SU-DHL-6 (cell line): ENCODE measurements at regions not wholly inside any gene's neighbourhood (a gene's known extent, or its start where the extent isn't known, plus 50 kb on each side); places are given as distances from the start of the nearest gene placed in this dataset.
"Not testable (repeated sequence)": the region's sequence is repeated elsewhere in the genome, so short reads cannot be mapped to it uniquely, and the experiment has no call there.

Experiments used
- H2AFZ ChIP-seq: fragments of 200-600 bp; sonication (generic); 2 replicates; pipeline ENCODE4 v1.6.1; 2014; ENCODE audit warnings: low read depth, mild to moderate bottlenecking, moderate library complexity, mixed read lengths, antibody characterized with exemption, low read length; ENCODE audit not compliant: severe bottlenecking
- H3F3A ChIP-seq: fragments of 200-600 bp; shearing (Covaris generic); 2 replicates; pipeline ENCODE4 v1.6.0; 2016; ENCODE audit warnings: antibody characterized with exemption, mild to moderate bottlenecking; ENCODE audit not compliant: insufficient read depth
- H3K27ac ChIP-seq: fragments of 200-600 bp; sonication (generic); 2 replicates; pipeline ENCODE4 v1.5.1; 2016; ENCODE audit warnings: low read depth, mild to moderate bottlenecking, low read length, moderate library complexity, mixed read lengths
- H3K27me3 ChIP-seq: fragments of 200-600 bp; sonication (generic), shearing (Covaris generic); 2 replicates; pipeline ENCODE4 v1.6.0; 2014; ENCODE audit warnings: mild to moderate bottlenecking, low read length
- H3K36me3 ChIP-seq: fragments of 200-600 bp; sonication (generic); 2 replicates; pipeline ENCODE4 v1.6.1; 2014; ENCODE audit warnings: mild to moderate bottlenecking, low read length, mixed read lengths
- H3K4me2 ChIP-seq: fragments of 300-600, 200-600 bp; shearing (Covaris generic), sonication (generic); 2 replicates; pipeline ENCODE4 v1.6.0; 2014; ENCODE audit warnings: low read length, low read depth, mild to moderate bottlenecking; ENCODE audit not compliant: poor library complexity, severe bottlenecking
- H3K4me3 ChIP-seq: fragments of 200-600 bp; sonication (generic); 2 replicates; pipeline ENCODE4 v1.5.1; 2014; ENCODE audit warnings: antibody characterized with exemption, low read length, mild to moderate bottlenecking, mixed read lengths; ENCODE audit not compliant: insufficient read depth, poor library complexity, severe bottlenecking
- H3K79me2 ChIP-seq: fragments of 200-600 bp; sonication (generic); 2 replicates; pipeline ENCODE4 v1.6.1; 2014; ENCODE audit warnings: mild to moderate bottlenecking, low read length, moderate library complexity; ENCODE audit not compliant: insufficient read depth
- H3K9ac ChIP-seq: fragments of 200-600 bp; sonication (generic); 2 replicates; pipeline ENCODE4 v1.7.0; 2014; ENCODE audit warnings: mild to moderate bottlenecking, low read length
- H3K9me2 ChIP-seq: fragments of 200-600 bp; sonication (generic); replicated peaks from 2 replicates; pipeline ENCODE4 v1.6.1; 2014; ENCODE audit warnings: low read length; ENCODE audit not compliant: insufficient read depth
- H3K9me3 ChIP-seq: fragments of 200-600 bp; sonication (generic); 2 replicates; pipeline ENCODE4 v1.6.1; 2014; ENCODE audit warnings: low read length, mixed read lengths; ENCODE audit not compliant: insufficient read depth
- H4K20me1 ChIP-seq: fragments of 200-600 bp; sonication (generic); 2 replicates; pipeline ENCODE4 v1.6.1; 2014; ENCODE audit warnings: low read depth, mild to moderate bottlenecking, antibody characterized with exemption, low read length, moderate library complexity, mixed read lengths

GRCh38 chr2:87518547-87518946 is 229.3 kb upstream of the PLGLB2 start:
- not testable (repeated sequence) for H3K79me2 ChIP-seq, H3K27me3 ChIP-seq, H2AFZ ChIP-seq, H3K9me2 ChIP-seq, H4K20me1 ChIP-seq, H3K36me3 ChIP-seq, H3K4me3 ChIP-seq, H3K9me3 ChIP-seq
- peak overlapping the region; percentile 48 for H3K4me2 ChIP-seq
- H3K9ac ChIP-seq, result peak overlapping the region; percentile 59
- peaks cover 12% of the 10 kb centered on the region for H3F3A ChIP-seq
- H3K27ac ChIP-seq, result peak overlapping the region; percentile 95

GRCh38 chr2:87519158-87520011 is 228.5 kb upstream of the PLGLB2 start:
- H3K4me3 ChIP-seq, H3K36me3 ChIP-seq, H2AFZ ChIP-seq, H4K20me1 ChIP-seq, H3K27me3 ChIP-seq, H3K79me2 ChIP-seq, H3K9me2 ChIP-seq, H3K9me3 ChIP-seq: not testable (repeated sequence)
- Histone ChIP-seq H3F3A (peaks cover 12% of the 10 kb centered on the region), H3K9ac (peak overlapping the region; percentile 32; the same call in 1 of the 2 replicates), H3K4me2 (peak overlapping the region; percentile 37), H3K27ac (peak overlapping the region; percentile 83)

DNA sequence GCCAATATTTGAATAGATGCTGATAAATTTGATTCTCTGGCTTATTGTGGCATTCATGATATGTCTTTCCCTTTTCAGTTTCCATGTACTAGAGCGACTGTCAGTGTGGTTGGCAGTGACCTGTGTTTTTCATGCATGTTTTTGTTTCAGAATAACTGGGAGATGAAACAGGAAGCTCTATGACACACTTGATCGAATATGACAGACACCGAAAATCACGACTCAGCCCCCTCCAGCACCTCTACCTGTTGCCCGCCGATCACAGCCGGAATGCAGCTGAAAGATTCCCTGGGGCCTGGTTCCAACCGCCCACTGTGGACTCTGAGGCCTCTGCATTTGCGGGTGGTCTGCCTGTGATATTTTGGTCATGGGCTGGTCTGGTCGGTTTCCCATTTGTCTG is 226.8 kb upstream of the PLGLB2 start:
- Histone ChIP-seq H3K27ac (peak overlapping the region; percentile 78), H3K4me2 (peak overlapping the region; percentile 42), H3F3A (peaks cover 12% of the 10 kb centered on the region), H3K9ac (peak overlapping the region; percentile 50)
- not testable (repeated sequence) for H4K20me1 ChIP-seq, H3K36me3 ChIP-seq, H3K4me3 ChIP-seq, H3K9me2 ChIP-seq, H3K79me2 ChIP-seq, H3K27me3 ChIP-seq, H3K9me3 ChIP-seq, H2AFZ ChIP-seq

GRCh38 chr2:87521489-87521888 is 226.4 kb upstream of the PLGLB2 start:
- Histone ChIP-seq H3F3A (peaks cover 12% of the 10 kb centered on the region), H3K4me2 (peak overlapping the region; percentile 42), H3K9ac (peak overlapping the region; percentile 50), H3K27ac (peak overlapping the region; percentile 78)
- not testable (repeated sequence) for H4K20me1 ChIP-seq, H3K9me3 ChIP-seq, H3K36me3 ChIP-seq, H3K27me3 ChIP-seq, H3K79me2 ChIP-seq, H3K9me2 ChIP-seq, H2AFZ ChIP-seq, H3K4me3 ChIP-seq

GRCh38 chr2:87524619-87525188 is 223.2 kb upstream of the PLGLB2 start:
- not testable (repeated sequence) for H3K9me2 ChIP-seq, H2AFZ ChIP-seq, H3K4me2 ChIP-seq, H3K79me2 ChIP-seq, H3K36me3 ChIP-seq, H3K27me3 ChIP-seq, H3F3A ChIP-seq, H3K4me3 ChIP-seq, H3K9ac ChIP-seq, H3K9me3 ChIP-seq, H3K27ac ChIP-seq, H4K20me1 ChIP-seq

GRCh38 chr2:87525497-87525991 is 222.3 kb upstream of the PLGLB2 start:
- H3F3A ChIP-seq, H3K27ac ChIP-seq, H3K27me3 ChIP-seq, H3K9me2 ChIP-seq, H3K4me2 ChIP-seq, H3K36me3 ChIP-seq, H4K20me1 ChIP-seq, H3K9ac ChIP-seq, H3K4me3 ChIP-seq, H2AFZ ChIP-seq, H3K79me2 ChIP-seq, H3K9me3 ChIP-seq: not testable (repeated sequence)

DNA sequence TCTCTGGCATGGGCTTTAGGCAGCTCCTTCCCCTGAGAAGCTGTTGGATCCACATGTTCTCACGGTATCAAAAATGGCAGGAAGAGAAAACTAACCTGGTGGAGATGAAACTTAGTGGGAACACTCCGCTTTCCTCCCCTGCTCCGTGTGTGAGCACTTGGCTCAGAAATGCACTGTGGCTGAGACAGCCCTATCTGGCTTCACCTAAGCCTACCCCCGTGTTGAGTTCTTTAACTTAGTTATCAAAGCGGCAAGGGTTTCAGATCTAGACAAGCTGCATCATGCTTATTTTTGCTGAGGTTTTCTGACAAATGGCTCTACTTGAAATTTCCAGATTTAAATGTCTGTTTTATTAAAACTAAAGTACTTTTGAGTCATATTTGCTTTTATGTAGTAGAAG is 221.6 kb upstream of the PLGLB2 start:
- H4K20me1 ChIP-seq, H3K9me3 ChIP-seq, H3K9me2 ChIP-seq, H3K9ac ChIP-seq, H3K36me3 ChIP-seq, H3K27ac ChIP-seq, H3K79me2 ChIP-seq, H3K4me3 ChIP-seq, H2AFZ ChIP-seq, H3K27me3 ChIP-seq, H3K4me2 ChIP-seq, H3F3A ChIP-seq: not testable (repeated sequence)
